Stimulated activated CD8-positive, alpha-beta memory T cell treated with anti-CD3 and anti-CD28 coated beads, Interleukin-15, amount 100 ng/mL, for 4 hours (primary cell): ENCODE measurements at regions not wholly inside any gene's neighbourhood (a gene's known extent, or its start where the extent isn't known, plus 50 kb on each side); places are given as distances from the start of the nearest gene placed in this dataset.
"Not testable (repeated sequence)": the region's sequence is repeated elsewhere in the genome, so short reads cannot be mapped to it uniquely, and the experiment has no call there.

Experiments
- DNase-seq, 2 donors: peaks; one replicate each; pipeline ENCODE4 v3.0.0-alpha.2; 2020; ENCODE audit warnings: low read depth in 2 of 2

- DNase-seq = no peak
Observed at GRCh38 chr1:89436856-89437255, 73.0 kb downstream of the GBP6 start.

DNA sequence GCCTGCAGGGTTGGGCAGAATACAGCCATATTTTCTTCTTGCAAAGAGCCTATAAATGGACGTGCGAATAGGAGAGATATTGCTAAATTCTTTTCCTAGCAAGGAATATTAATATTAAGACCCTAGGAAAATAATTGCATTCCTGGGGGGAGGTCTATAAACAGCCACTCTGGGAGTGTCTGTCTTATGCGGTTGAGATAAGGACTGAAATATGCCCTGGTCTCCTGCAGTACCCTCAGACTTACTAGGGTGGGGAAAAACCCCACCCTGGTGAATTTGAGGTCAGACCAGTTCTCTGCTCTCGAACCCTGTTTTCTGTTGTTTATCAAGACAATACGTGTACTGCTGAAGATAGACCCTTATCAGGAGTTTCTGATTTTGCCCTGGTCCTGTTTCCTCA lies 74.4 kb downstream of the GBP6 start:
- not testable (repeated sequence) for DNase-seq

GRCh38 chr1:89440911-89441310 lies 77.1 kb downstream of the GBP6 start:
- no peak for DNase-seq

- no peak for DNase-seq
Observed at GRCh38 chr1:89444791-89445190, 79.8 kb upstream of the LRRC8B start.

- peak in 1 of 2 donors; percentile 5 for DNase-seq
Observed at GRCh38 chr1:89451011-89451410, 73.6 kb upstream of the LRRC8B start.

GRCh38 chr1:89453123-89453972 lies 71.3 kb upstream of the LRRC8B start:
- no peak for DNase-seq

DNA sequence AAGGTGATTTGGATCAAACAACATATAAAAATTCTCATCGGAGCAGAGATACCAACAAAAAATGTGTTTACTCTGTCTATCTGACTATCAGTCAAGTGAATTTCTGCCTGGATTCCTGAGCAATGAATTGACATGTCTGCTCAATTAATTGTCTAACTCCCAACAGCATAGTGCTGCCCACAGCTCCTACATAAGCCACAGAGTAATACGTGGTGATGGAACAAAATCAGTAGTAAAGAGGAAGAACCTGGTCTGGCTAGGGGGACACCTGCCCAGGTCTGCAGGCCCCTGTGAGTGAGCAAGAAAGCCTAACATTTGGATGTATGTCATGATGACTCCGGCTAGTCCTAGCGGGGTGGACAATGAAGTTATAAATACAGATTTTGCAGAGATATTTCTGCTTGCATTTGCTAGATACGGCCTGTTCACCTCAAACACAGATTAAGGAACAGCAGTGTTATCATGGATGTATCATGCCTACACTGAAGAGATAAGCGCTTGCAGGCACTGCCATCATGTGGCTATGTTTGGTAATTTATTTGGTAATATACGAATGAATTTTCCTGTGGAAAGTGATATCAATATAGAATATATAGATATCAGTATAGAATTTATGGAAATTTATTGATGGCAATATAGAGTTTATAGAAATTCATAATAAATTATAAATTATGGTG lies 69.6 kb upstream of the LRRC8B start:
- peak in 1 of 2 donors; percentile 29 for DNase-seq

GRCh38 chr1:89457046-89457445 lies 67.6 kb upstream of the LRRC8B start:
- DNase-seq = no peak

- DNase-seq = no peak
Observed at GRCh38 chr1:89459081-89459480, 65.5 kb upstream of the LRRC8B start.

GRCh38 chr1:89460325-89460724 lies 64.3 kb upstream of the LRRC8B start:
- no peak for DNase-seq

DNA sequence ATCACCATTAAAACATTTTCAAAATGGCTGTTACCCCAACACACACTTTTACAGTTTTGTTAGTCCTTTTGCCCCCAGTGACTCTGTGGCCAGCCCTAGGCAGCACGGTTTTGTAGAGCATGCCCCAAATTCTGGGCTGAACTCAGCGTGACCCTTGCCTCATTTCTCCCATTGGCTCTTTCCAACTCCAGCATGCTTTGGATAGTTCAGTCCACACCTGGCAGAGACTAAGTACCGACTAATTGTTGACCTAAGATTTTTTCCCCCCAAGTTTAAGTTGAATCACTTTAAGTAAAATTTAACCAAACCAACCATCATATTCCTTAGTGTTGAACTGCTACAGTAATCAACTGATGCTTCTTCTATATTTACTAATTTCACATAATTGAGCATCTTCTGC lies 62.4 kb upstream of the LRRC8B start:
- DNase-seq = no peak

DNA sequence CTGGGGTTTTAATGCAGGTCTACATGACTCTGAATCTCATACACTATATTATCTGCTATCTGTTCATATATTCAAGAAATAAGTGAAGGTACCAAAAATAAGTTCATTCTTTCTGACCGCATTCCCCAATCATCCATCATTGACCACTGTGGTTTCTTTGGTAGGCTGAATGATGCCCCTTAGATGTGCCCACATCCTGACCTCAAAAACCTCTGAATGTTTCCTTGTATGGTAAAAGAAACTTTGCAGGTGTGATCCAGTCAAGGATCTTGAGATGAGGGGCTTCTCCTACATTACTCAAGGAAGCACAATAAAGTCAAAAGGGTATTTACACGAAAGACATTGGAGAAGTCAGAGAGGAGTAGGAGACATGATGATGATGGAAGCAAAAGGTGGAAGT lies 60.6 kb upstream of the LRRC8B start:
- DNase-seq = no peak

- DNase-seq = no peak
Observed at GRCh38 chr1:89465201-89465600, 59.4 kb upstream of the LRRC8B start.

DNA sequence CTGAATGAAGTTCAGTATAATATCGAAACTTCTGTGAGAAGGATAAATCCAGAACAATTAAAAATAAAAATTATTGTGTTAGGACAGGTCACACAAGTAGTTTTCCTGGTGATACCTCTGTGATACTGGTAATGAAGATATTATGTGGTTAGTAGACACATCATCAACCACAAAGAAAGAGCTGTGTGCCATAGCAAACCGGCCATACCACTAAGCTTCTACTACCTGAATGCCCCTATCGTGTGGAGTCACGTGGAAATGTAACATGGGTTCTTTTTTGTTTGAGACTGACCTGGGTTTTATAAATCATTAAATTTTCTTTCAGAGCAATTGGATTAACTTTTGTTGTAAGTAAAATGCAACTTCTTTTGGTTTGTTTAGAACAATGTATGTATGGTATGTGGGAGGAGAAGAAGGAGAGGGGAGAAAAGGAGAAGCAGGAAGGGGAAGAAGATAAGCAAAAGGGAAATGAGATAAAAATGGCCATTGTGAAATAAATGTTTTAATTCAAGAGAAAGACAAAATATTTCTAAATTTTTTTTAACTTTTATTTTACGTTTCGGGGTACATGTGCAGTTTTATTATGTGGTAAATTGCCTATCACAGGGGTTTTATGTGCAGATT lies 58.2 kb upstream of the LRRC8B start:
- DNase-seq = no peak

DNA sequence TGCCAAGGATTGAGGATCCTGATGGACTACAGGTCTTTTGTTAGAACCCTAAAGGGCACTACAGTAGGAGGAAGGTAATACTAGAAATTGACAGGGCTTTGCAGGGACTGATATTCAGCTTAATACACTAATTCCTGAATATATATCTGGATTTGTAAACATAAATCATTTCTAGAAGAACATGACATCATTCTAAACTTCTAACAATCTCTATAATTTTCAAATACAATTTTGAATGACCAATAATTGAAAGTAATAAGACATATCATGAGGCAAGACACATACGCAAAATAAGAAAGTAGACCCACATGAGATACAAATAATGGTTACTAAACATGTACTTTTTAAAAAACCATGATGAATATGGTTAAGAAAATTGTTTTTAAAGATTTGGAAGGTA lies 52.4 kb upstream of the LRRC8B start:
- DNase-seq = no peak

- no peak for DNase-seq
Observed at GRCh38 chr1:89472886-89473417, 51.7 kb upstream of the LRRC8B start.
